KOPT-K1 (cell line): ENCODE measurements at regions not wholly inside any gene's neighbourhood (a gene's known extent, or its start where the extent isn't known, plus 50 kb on each side); places are given as distances from the start of the nearest gene placed in this dataset.
"Not testable (repeated sequence)": the region's sequence is repeated elsewhere in the genome, so short reads cannot be mapped to it uniquely, and the experiment has no call there.

Experiments
- H3K27ac ChIP-seq: fragments of 200-600 bp; sonication (generic); 2 replicates; pipeline ENCODE4 v1.5.1; 2016; ENCODE audit warnings: antibody characterized with exemption, mild to moderate bottlenecking, low read depth, low read length; ENCODE audit not compliant: poor library complexity, severe bottlenecking
- H3K36me3 ChIP-seq: fragments of 200-600 bp; sonication (generic); 2 replicates; pipeline ENCODE4 v1.5.1; 2017; ENCODE audit warnings: antibody characterized with exemption, mild to moderate bottlenecking, low read length, moderate library complexity; ENCODE audit not compliant: insufficient read depth
- H3K9me3 ChIP-seq: fragments of 200-600 bp; sonication (generic); 2 replicates; pipeline ENCODE4 v1.5.1; 2017; ENCODE audit warnings: antibody characterized with exemption, low read length, mild to moderate bottlenecking; ENCODE audit not compliant: insufficient read depth, poor library complexity, severe bottlenecking

GRCh38 chr3:178320456-178321351 is 215.5 kb upstream of the KCNMB2 start:
- Histone ChIP-seq H3K36me3 (no peaks in the 10 kb centered on the region), H3K27ac (no peak overlapping the region), H3K9me3 (no peaks in the 10 kb centered on the region)

GRCh38 chr3:178324356-178324755 is 211.9 kb upstream of the KCNMB2 start:
- H3K9me3 ChIP-seq: no peaks in the 10 kb centered on the region
- H3K36me3 ChIP-seq: no peaks in the 10 kb centered on the region
- no peak overlapping the region for H3K27ac ChIP-seq

GRCh38 chr3:178325330-178325729 is 210.9 kb upstream of the KCNMB2 start:
- no peaks in the 10 kb centered on the region for H3K9me3 ChIP-seq
- H3K36me3 ChIP-seq: no peaks in the 10 kb centered on the region
- H3K27ac ChIP-seq: no peak overlapping the region

DNA sequence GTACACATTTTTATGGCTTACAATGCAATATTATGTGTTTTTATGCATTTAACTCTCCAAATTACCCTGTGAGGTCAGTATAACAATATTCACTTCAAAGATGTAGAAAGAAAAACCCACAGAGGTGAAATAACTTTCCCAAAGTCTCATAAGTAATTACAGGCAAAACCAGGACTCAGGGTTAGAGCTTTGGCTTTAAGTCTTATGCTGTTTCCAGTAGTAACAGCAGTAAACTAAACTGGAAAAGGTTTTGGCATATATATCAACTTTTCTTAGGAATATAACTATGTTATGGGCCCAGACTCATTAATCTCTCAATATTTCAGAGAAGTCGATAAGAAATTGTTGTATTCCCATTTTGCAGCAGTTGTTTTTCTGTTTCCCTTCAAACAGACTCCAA is 206.3 kb upstream of the KCNMB2 start:
- Histone ChIP-seq H3K36me3 (no peaks in the 10 kb centered on the region), H3K27ac (no peak overlapping the region), H3K9me3 (no peaks in the 10 kb centered on the region)

DNA sequence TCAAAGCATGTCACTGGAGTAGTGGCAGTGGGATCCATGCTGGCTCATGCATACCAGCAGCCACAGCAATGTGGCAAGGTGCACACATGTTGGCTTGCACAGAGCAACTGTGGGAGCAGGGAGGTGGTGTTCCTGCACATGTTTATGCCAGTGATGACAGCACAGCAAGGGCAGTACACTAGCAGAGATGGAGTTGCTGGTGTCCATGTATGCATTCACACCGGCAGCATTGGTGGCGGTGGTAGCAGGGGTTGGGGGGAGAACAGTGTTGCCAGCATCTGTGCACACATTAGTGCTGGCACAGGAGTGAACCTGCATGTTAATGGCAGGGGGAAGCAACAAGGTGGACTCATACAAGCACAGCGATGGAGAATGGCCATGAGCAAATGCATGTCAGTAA is 202.0 kb upstream of the KCNMB2 start:
- Histone ChIP-seq H3K27ac (no peak overlapping the region), H3K9me3 (no peaks in the 10 kb centered on the region), H3K36me3 (no peaks in the 10 kb centered on the region)

DNA sequence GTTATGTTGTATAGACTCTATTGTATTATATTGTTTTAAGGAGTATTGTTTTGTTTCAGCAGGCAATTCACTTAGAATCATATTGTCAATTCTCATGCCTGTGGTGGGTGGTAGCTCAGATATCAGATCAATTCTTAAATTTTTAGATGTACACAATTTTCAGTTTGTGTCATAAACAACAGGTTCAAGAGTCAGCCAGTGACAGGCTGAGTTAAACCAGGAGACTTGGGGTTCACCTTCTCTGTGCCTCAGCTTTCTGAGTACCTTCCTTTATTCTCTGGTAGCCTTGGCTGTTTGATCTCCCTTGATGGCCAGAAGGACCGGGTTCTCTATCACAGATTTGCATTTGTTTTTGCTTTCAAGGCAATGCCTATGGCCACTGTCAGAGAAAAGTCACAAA is 199.9 kb upstream of the KCNMB2 start:
- H3K27ac ChIP-seq: no peak overlapping the region
- no peaks in the 10 kb centered on the region for H3K36me3 ChIP-seq
- no peaks in the 10 kb centered on the region for H3K9me3 ChIP-seq

- Histone ChIP-seq H3K9me3 (no peaks in the 10 kb centered on the region), H3K36me3 (no peaks in the 10 kb centered on the region), H3K27ac (no peak overlapping the region)
Observed at GRCh38 chr3:178340506-178340905, 195.7 kb upstream of the KCNMB2 start.

GRCh38 chr3:178341636-178342035 is 194.6 kb upstream of the KCNMB2 start:
- no peaks in the 10 kb centered on the region for H3K36me3 ChIP-seq
- no peak overlapping the region for H3K27ac ChIP-seq
- H3K9me3 ChIP-seq: no peaks in the 10 kb centered on the region

- no peaks in the 10 kb centered on the region for H3K9me3 ChIP-seq
- no peaks in the 10 kb centered on the region for H3K36me3 ChIP-seq
- no peak overlapping the region for H3K27ac ChIP-seq
Observed at GRCh38 chr3:178342111-178342510, 194.1 kb upstream of the KCNMB2 start.

DNA sequence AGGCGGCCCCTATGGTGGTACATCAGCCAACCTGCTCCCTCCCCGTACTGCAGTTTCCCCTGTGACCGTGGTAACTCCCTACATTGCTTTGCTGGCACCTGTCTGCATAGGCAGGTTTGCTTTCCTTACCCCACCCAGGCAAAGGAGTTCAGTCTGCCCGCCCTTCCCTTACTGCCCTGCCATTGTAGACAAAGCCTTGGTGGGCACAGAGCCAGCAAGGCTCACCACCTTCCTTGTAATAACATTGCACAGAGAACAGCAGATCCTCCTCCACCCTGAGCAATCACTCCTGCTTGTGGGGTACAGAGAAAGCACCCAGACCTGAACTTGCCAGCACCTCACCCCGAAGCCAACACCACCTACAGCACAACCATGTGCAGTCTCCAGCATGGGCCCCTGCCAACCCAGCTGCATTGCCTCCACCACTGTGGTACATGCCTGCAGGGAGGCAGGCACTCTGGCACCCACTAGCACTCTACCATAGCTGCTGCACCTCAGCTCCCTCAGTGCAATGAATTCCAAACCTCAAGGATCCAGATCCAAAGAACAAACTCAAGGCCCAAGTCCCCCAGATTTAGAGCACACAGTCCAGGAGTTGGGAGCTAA is 192.7 kb upstream of the KCNMB2 start:
- H3K36me3 ChIP-seq: no peaks in the 10 kb centered on the region
- no peaks in the 10 kb centered on the region for H3K9me3 ChIP-seq
- H3K27ac ChIP-seq: no peak overlapping the region

GRCh38 chr3:178345944-178346343 is 190.3 kb upstream of the KCNMB2 start:
- H3K27ac ChIP-seq: no peak overlapping the region
- no peaks in the 10 kb centered on the region for H3K9me3 ChIP-seq
- no peaks in the 10 kb centered on the region for H3K36me3 ChIP-seq

DNA sequence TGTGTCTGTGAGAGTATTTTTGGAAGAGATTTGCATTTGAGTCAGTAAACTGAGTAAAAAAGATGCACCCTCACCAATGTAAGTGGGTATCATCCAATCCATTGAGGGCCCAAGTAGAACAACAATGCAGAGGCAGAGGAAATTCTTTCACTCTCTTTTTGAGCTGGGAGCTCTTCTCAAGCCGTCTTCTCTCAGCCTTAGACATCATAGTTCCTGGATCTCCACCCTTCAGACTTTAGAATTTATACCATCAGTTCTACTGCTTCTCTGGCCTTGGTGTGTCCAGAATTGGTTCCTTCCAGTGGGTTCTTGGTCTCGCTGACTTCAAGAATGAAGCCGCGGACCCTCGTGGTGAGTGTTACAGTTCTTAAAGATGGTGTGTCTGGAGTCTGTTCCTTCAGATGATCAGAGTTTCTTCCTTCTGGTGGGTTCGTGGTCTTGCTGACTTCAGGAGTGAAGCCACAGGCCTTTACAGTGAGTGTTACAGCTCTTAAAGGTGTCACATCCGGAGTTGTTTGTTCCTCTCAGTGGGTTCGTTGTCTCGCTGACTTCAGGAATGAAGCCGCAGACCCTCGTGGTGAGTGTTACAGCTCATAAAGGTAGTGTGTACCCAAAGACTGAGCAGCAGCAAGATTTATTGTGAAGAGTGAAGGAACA is 187.5 kb upstream of the KCNMB2 start:
- not testable (repeated sequence) for H3K36me3 ChIP-seq, H3K9me3 ChIP-seq, H3K27ac ChIP-seq

- H3K27ac ChIP-seq, H3K9me3 ChIP-seq, H3K36me3 ChIP-seq: not testable (repeated sequence)
Observed at GRCh38 chr3:178349218-178349596, 187.0 kb upstream of the KCNMB2 start.

DNA sequence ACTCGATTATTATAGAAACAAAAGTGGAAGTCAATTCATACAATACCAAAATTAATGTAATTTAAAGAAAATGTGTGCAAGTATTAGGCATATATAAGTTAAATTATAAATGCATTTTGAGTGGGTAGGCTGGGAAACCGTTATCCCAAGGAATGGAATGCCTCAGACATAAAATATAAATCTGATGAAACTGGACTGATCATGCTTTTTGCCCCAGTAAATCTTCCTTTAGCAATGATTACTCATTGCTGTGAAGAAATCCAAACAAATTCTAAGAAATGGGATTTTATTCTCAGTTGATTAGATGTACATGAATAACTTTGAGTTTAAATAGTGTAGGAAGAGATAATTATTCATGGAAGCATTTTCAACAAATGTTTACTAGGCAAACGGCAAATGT is 185.5 kb upstream of the KCNMB2 start:
- Histone ChIP-seq H3K9me3 (no peaks in the 10 kb centered on the region), H3K27ac (no peak overlapping the region), H3K36me3 (no peaks in the 10 kb centered on the region)

DNA sequence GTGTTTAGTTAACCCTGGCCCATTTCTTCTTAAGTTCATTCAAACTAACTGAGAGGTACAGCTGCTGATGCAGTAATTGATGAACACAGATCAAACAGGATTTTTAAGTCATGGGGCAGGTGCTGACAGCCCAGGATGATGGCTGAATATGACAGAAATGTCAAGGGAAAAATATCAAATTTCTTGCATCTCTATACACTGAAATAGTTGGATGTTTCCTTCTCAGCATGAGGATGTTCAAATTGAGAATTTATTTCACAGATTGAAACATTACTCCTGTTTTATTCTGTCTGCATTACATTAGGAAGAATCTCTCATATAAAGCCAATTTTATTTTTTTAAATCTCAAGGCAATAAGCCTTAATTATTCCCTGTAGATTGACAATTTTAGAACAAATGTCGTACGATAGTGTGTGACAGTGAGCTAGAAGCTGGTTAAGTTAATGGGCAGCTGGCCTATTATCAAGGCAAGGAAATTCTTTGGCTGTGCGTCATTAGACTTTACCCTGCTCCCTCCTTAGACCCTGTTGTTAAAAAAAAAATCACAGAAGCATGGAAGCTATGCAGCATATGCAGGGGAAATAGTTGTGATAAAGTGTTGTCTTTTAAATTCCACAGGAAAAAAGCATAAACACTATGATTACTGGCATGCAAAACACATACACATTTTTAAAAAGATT is 183.8 kb upstream of the KCNMB2 start:
- Histone ChIP-seq H3K27ac (no peak overlapping the region), H3K36me3 (no peaks in the 10 kb centered on the region), H3K9me3 (no peaks in the 10 kb centered on the region)
